ENCODE measurements at regions not wholly inside any gene's neighbourhood (a gene's known extent, or its start where the extent isn't known, plus 50 kb on each side); places are given as distances from the start of the nearest gene placed in this dataset.

- TF ChIP-seq ZNF114 (CRISPR knock-in tag; IDR thresholded peaks at IDR 0.05), result no peak
- no peak for TF ChIP-seq CTCF (conservative IDR thresholded peaks at IDR 0.05; ENCODE audit: low read depth in 2 of 2)
- no peak for TF ChIP-seq NANOG (IDR thresholded peaks at IDR 0.05; ENCODE audit: borderline replicate concordance)
- TF ChIP-seq JUNB (IDR thresholded peaks at IDR 0.05; ENCODE audit: unreplicated experiment), result no peak
Measured at GRCh38 chr12:71027856-71028255, 107.3 kb upstream of the PTPRR start.
